ENCODE measurements at regions not wholly inside any gene's neighbourhood (a gene's known extent, or its start where the extent isn't known, plus 50 kb on each side); places are given as distances from the start of the nearest gene placed in this dataset.

DNA sequence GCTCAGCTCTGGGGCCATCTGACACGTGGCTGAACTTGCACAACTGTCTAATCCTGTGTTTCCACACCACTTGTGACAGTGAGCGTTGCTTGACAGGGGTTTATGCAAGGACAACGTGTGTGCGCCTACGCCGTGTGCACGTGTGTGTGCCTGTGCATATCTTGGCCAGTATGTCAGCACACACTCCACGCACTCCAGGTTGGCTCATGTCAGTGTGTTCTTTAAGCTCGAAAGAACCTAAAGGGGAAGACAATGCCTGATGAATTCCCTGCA is 85.6 kb upstream of the SALL3 start:
- no peak overlapping the region for H3K4me3 ChIP-seq (ENCODE audit: control insufficient read depth in 1 of 2, extremely low read depth in 1 of 2, low read length in 1 of 2)
- POLR2A ChIA-PET: no interaction called here
- no peaks in the 10 kb centered on the region for H3K4me1 ChIP-seq (ENCODE audit: control insufficient read depth in 1 of 2, extremely low read depth in 1 of 2, insufficient read depth in 2 of 2, low read length in 2 of 2)
- H3K36me3 ChIP-seq (ENCODE audit: control insufficient read depth in 2 of 2, extremely low read depth in 1 of 2, insufficient read depth in 1 of 2, low read length in 1 of 2): no peaks in the 10 kb centered on the region
- H3K9me3 ChIP-seq: peaks cover under 1% of the 10 kb centered on the region
- H3K27ac Mint-ChIP-seq: no peak overlapping the region
- CTCF ChIA-PET: no interaction called here
- H3K27me3 Mint-ChIP-seq: peaks cover 0 to 4% of the 10 kb centered on the region in 2 donors
- peaks cover 0 to 6% of the 10 kb centered on the region in 2 experiments for H3K27me3 ChIP-seq (replicated peaks in 1 of 2; ENCODE audit: control insufficient read depth in 2 of 2, extremely low read depth in 1 of 2, insufficient read depth in 2 of 2, low read length in 1 of 2)
- H3K36me3 Mint-ChIP-seq: no peaks in the 10 kb centered on the region
- no peak overlapping the region for H3K27ac ChIP-seq (ENCODE audit: low read length)
- no peak for ATAC-seq (replicated peaks in 1 of 4)
- peaks cover 4 to 12% (median 11%) of the 10 kb centered on the region in 3 donors for H3K9me3 Mint-ChIP-seq
- 79% methylated on average over 8 of the region's 9 CpGs for WGBS (ENCODE audit: insufficient coverage)
- H3K4me3 Mint-ChIP-seq: no peak overlapping the region
- H3K4me1 Mint-ChIP-seq: no peaks in the 10 kb centered on the region
- no peak for DNase-seq

DNA sequence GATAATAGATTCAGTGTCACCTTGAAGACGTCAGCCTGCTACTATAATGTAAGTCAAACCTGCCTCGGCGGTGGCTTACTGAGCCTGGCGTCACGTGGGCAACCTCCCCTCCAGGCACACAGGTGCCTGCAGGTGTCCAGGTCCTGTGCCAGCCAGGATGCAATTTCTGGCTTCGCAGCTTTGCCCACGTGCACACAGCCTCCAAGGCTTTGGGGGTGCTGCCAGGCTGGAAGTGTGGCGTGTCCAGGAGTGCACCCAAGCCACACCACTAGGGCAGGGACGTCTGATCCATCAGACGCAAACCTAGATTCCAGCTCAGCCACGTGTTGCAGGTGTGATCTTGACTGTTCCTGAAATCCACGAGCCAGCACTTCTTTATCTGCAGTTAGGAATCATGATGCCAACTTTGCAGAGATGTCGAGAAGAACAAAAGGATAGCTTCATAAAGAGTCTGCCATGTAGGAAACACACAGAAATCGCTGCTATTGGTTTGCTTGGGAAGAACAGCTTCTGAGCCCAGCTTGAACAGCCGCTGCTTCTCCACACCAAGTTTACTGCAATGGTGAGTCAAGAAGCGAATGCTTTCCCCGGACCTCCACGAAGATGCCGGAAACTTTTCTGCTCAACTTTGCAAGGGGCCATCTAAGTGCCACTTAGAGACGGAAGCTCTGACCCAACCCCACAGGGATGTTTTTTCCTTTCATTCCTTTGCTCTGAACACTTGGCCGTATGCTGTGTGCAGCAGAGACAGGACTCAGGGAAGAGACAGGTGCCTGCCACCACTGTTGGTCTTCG is 84.2 kb upstream of the SALL3 start:
- ChIA-PET CTCF (no interaction called here), POLR2A (interaction anchor here in 1 of 2 donors (0.7 kb wide), 1 partner anchor 219 kb away, joined by 3 read pairs; no protein-coding TSS in a partner anchor)
- H3K27me3 Mint-ChIP-seq: peaks cover 0 to 7% of the 10 kb centered on the region in 2 donors
- WGBS (ENCODE audit: insufficient coverage): 81% methylated on average over 18 of the region's 22 CpGs
- no peaks in the 10 kb centered on the region for H3K4me1 Mint-ChIP-seq
- ATAC-seq (replicated peaks in 1 of 4) (no peak), DNase-seq (no peak)
- no peak overlapping the region for H3K27ac Mint-ChIP-seq
- peaks cover 0 to 6% of the 10 kb centered on the region in 2 experiments for H3K27me3 ChIP-seq (replicated peaks in 1 of 2; ENCODE audit: control insufficient read depth in 2 of 2, extremely low read depth in 1 of 2, insufficient read depth in 2 of 2, low read length in 1 of 2)
- no peaks in the 10 kb centered on the region for H3K4me1 ChIP-seq (ENCODE audit: control insufficient read depth in 1 of 2, extremely low read depth in 1 of 2, insufficient read depth in 2 of 2, low read length in 2 of 2)
- no peaks in the 10 kb centered on the region for H3K9me3 ChIP-seq
- H3K4me3 Mint-ChIP-seq: no peak overlapping the region
- H3K36me3 Mint-ChIP-seq: no peaks in the 10 kb centered on the region
- H3K27ac ChIP-seq (ENCODE audit: low read length): no peak overlapping the region
- peaks cover 0 to 5% (median 4%) of the 10 kb centered on the region in 3 donors for H3K9me3 Mint-ChIP-seq
- H3K36me3 ChIP-seq (ENCODE audit: control insufficient read depth in 2 of 2, extremely low read depth in 1 of 2, insufficient read depth in 1 of 2, low read length in 1 of 2): no peaks in the 10 kb centered on the region
- H3K4me3 ChIP-seq (ENCODE audit: control insufficient read depth in 1 of 2, extremely low read depth in 1 of 2, low read length in 1 of 2): no peak overlapping the region

DNA sequence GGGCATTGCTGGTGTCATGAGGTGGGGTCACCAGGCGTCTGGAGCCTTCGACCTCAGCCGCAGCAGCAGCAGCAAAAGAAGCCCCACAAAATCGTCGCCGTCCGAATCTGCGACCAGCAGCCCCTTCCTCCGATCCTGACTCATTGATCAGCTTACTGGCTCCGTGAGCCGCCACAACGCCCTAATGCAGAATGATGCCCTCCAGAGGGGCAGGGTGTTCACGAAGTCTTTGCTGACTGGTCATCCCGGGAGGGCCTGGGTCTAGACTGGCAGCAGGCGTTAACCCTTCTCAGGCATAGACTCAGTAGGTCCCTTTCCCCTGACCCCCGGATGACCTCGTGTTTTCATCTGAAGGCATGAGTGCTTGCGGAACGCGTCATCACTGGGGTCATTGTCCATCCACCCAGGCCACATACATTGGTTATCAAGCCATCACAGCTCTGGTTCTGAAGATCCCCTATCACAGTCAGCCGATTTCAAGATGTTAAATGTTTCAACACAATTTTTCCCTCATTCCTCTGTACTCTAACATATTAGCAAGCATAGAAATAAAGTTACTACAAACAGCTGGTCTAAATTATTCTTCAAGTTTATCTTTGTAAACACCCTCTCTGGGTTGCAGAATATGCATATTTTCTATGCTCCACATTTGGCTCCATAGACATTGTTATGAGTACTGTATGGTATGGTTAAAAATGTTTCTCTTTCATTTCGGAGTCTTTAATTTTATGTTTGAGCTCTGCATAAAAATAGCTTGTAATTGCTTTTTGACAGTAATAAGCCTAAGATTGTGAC is 83.3 kb upstream of the SALL3 start:
- H3K27ac Mint-ChIP-seq: no peak overlapping the region

DNA sequence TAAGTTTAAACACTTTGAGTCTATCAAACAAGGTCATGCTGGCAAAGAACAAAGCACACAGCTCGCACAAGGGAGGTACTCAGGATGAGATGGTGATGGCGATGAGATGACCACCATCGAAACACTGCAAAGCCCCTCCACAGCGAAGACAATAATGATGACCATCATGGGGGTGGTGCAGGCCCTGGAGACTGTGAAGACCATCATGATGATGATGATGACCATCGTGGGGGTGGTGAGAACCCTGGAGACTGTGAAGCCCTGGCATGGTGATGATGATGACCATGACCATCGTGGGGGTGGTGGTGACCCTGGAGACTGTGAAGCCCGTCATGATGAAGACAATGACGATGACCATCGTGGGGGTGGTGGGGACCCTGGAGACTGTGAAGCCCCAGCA is 81.6 kb upstream of the SALL3 start:
- Histone ChIP-seq H3K27ac (ENCODE audit: low read length) (no peak overlapping the region), H3K4me1 (ENCODE audit: control insufficient read depth in 1 of 2, extremely low read depth in 1 of 2, insufficient read depth in 2 of 2, low read length in 2 of 2) (no peaks in the 10 kb centered on the region), H3K36me3 (ENCODE audit: control insufficient read depth in 2 of 2, extremely low read depth in 1 of 2, insufficient read depth in 1 of 2, low read length in 1 of 2) (no peaks in the 10 kb centered on the region), H3K9me3 (no peaks in the 10 kb centered on the region), H3K4me3 (ENCODE audit: control insufficient read depth in 1 of 2, extremely low read depth in 1 of 2, low read length in 1 of 2) (no peak overlapping the region), H3K27me3 (replicated peaks in 1 of 2; ENCODE audit: control insufficient read depth in 2 of 2, extremely low read depth in 1 of 2, insufficient read depth in 2 of 2, low read length in 1 of 2) (peaks cover 0 to 15% of the 10 kb centered on the region in 2 experiments)
- DNase-seq (no peak), ATAC-seq (replicated peaks in 1 of 4) (no peak)
- 82% methylated on average over 9 of the region's 9 CpGs for WGBS (ENCODE audit: insufficient coverage)
- Mint-ChIP-seq H3K4me3 (no peak overlapping the region), H3K36me3 (no peaks in the 10 kb centered on the region), H3K27ac (no peak overlapping the region), H3K27me3 (peaks cover 9 to 11% of the 10 kb centered on the region in 2 donors), H3K4me1 (no peaks in the 10 kb centered on the region), H3K9me3 (no peaks in the 10 kb centered on the region)
- ChIA-PET POLR2A (no interaction called here), CTCF (no interaction called here)

More for the DNA sequence above, 83.3 kb upstream of the SALL3 start:
- no peaks in the 10 kb centered on the region for H3K9me3 ChIP-seq
- H3K4me3 Mint-ChIP-seq: no peak overlapping the region
- no peaks in the 10 kb centered on the region for H3K4me1 Mint-ChIP-seq
- ATAC-seq (replicated peaks in 1 of 4) (no peak), DNase-seq (no peak)
- ChIA-PET CTCF (no interaction called here), POLR2A (no interaction called here)
- no peaks in the 10 kb centered on the region for H3K9me3 Mint-ChIP-seq
- H3K27me3 Mint-ChIP-seq: peaks cover 0 to 6% of the 10 kb centered on the region in 2 donors
- 86% methylated on average over 19 of the region's 22 CpGs for WGBS (ENCODE audit: insufficient coverage)
- H3K27me3 ChIP-seq (replicated peaks in 1 of 2; ENCODE audit: control insufficient read depth in 2 of 2, extremely low read depth in 1 of 2, insufficient read depth in 2 of 2, low read length in 1 of 2): peaks cover 0 to 4% of the 10 kb centered on the region in 2 experiments
- no peak overlapping the region for H3K27ac ChIP-seq (ENCODE audit: low read length)
- no peaks in the 10 kb centered on the region for H3K4me1 ChIP-seq (ENCODE audit: control insufficient read depth in 1 of 2, extremely low read depth in 1 of 2, insufficient read depth in 2 of 2, low read length in 2 of 2)
- no peaks in the 10 kb centered on the region for H3K36me3 Mint-ChIP-seq
- H3K36me3 ChIP-seq (ENCODE audit: control insufficient read depth in 2 of 2, extremely low read depth in 1 of 2, insufficient read depth in 1 of 2, low read length in 1 of 2): no peaks in the 10 kb centered on the region
- no peak overlapping the region for H3K4me3 ChIP-seq (ENCODE audit: control insufficient read depth in 1 of 2, extremely low read depth in 1 of 2, low read length in 1 of 2)

DNA sequence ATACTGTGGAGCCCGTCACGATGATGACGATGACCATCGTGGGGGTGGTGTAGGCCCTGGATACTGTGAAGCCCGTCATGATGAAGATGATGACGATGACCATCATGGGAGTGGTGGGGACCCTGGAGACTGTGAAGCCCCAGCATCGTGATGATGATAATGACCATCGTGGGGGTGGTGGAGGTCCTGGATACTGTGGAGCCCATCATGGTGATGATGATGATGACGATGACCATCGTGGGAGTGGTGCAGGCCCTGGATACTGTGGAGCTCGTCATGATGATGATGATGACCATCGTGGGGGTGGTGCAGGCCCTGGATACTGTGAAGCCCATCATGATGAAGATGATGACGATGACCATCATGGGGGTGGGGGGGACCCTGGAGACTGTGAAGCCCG is 81.0 kb upstream of the SALL3 start:
- Histone ChIP-seq H3K36me3 (ENCODE audit: control insufficient read depth in 2 of 2, extremely low read depth in 1 of 2, insufficient read depth in 1 of 2, low read length in 1 of 2) (no peaks in the 10 kb centered on the region), H3K27me3 (replicated peaks in 1 of 2; ENCODE audit: control insufficient read depth in 2 of 2, extremely low read depth in 1 of 2, insufficient read depth in 2 of 2, low read length in 1 of 2) (peaks cover 0 to 15% of the 10 kb centered on the region in 2 experiments), H3K4me3 (ENCODE audit: control insufficient read depth in 1 of 2, extremely low read depth in 1 of 2, low read length in 1 of 2) (no peak overlapping the region), H3K9me3 (no peaks in the 10 kb centered on the region), H3K4me1 (ENCODE audit: control insufficient read depth in 1 of 2, extremely low read depth in 1 of 2, insufficient read depth in 2 of 2, low read length in 2 of 2) (no peaks in the 10 kb centered on the region), H3K27ac (ENCODE audit: low read length) (no peak overlapping the region)
- ATAC-seq (replicated peaks in 1 of 4) (no peak), DNase-seq (no peak)
- ChIA-PET CTCF (no interaction called here), POLR2A (no interaction called here)
- Mint-ChIP-seq H3K27me3 (peaks cover 9 to 11% of the 10 kb centered on the region in 2 donors), H3K9me3 (no peaks in the 10 kb centered on the region), H3K4me1 (no peaks in the 10 kb centered on the region), H3K4me3 (no peak overlapping the region), H3K36me3 (no peaks in the 10 kb centered on the region), H3K27ac (no peak overlapping the region)
- 78% methylated on average over 13 of the region's 14 CpGs for WGBS (ENCODE audit: insufficient coverage)

DNA sequence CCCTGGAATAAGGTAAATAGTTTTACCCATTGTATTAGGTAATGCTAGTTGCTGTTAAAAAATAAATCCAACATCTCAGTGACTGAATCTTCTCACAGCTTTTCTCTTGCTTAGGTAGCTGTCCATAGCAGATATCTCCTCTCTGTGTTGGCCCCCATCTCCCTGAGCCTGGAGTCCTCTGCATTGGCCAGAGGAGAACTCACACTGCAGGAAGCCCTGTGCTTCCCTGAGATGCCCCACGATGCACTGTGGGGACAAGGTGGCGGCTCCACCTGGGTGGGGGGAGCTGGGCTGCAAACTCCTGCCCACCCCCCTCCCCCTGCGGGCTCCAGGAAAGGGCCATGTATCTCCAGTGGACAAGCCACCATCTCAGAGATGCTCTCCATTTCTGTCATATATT is 80.4 kb upstream of the SALL3 start:
- POLR2A ChIA-PET: no interaction called here
- 40% methylated on average over 1 of the region's 3 CpGs for WGBS (ENCODE audit: insufficient coverage)

More for the DNA sequence above, 80.4 kb upstream of the SALL3 start:
- Histone ChIP-seq H3K4me1 (ENCODE audit: control insufficient read depth in 1 of 2, extremely low read depth in 1 of 2, insufficient read depth in 2 of 2, low read length in 2 of 2) (no peaks in the 10 kb centered on the region), H3K27ac (ENCODE audit: low read length) (no peak overlapping the region), H3K36me3 (ENCODE audit: control insufficient read depth in 2 of 2, extremely low read depth in 1 of 2, insufficient read depth in 1 of 2, low read length in 1 of 2) (no peaks in the 10 kb centered on the region), H3K9me3 (no peaks in the 10 kb centered on the region), H3K27me3 (replicated peaks in 1 of 2; ENCODE audit: control insufficient read depth in 2 of 2, extremely low read depth in 1 of 2, insufficient read depth in 2 of 2, low read length in 1 of 2) (peaks cover 0 to 21% of the 10 kb centered on the region in 2 experiments), H3K4me3 (ENCODE audit: control insufficient read depth in 1 of 2, extremely low read depth in 1 of 2, low read length in 1 of 2) (no peak overlapping the region)
- H3K36me3 Mint-ChIP-seq: no peaks in the 10 kb centered on the region
- DNase-seq: no peak
- H3K9me3 Mint-ChIP-seq: no peaks in the 10 kb centered on the region
- no peak for ATAC-seq (replicated peaks in 1 of 4)
- H3K4me3 Mint-ChIP-seq: no peak overlapping the region
- peaks cover 9 to 11% of the 10 kb centered on the region in 2 donors for H3K27me3 Mint-ChIP-seq
- H3K4me1 Mint-ChIP-seq: no peaks in the 10 kb centered on the region
- CTCF ChIA-PET: no interaction called here
- H3K27ac Mint-ChIP-seq: no peak overlapping the region
